CD8-positive, alpha-beta memory T cell (primary cell): ENCODE measurements at regions not wholly inside any gene's neighbourhood (a gene's known extent, or its start where the extent isn't known, plus 50 kb on each side); places are given as distances from the start of the nearest gene placed in this dataset.

Experiments
- CTCF ChIA-PET: fragments of 350-600 bp; sonication (Branson Sonifier 250); formaldehyde crosslinking; loops from one replicate; lab custom pipeline; 2021; ENCODE audit warnings: antibody characterized with exemption; lab: Charles Lee
- POLR2A ChIA-PET: fragments of 350-600 bp; sonication (Branson Sonifier 250); formaldehyde crosslinking; loops from one replicate; lab custom pipeline; 2021; ENCODE audit warnings: antibody characterized with exemption; lab: Charles Lee
- DNase-seq, 5 donors: peaks; one replicate each; pipeline versions ENCODE4 v3.0.0 to v3.0.0-alpha.2; 2020 to 2022; ENCODE audit warnings: mixed read lengths in 1 of 5
- H3K27ac ChIP-seq: one replicate; pipeline ENCODE4 v1.7.0; 2013; ENCODE audit warnings: low read depth, mild to moderate bottlenecking, low read length, moderate library complexity
- H3K27me3 ChIP-seq: 2 replicates; pipeline ENCODE4 v1.7.0; 2013; ENCODE audit warnings: low read length, mild to moderate bottlenecking; ENCODE audit not compliant: insufficient read depth, poor library complexity, severe bottlenecking
- H3K36me3 ChIP-seq: 2 replicates; pipeline ENCODE4 v1.7.0; 2013; ENCODE audit warnings: mild to moderate bottlenecking, low read length, moderate library complexity; ENCODE audit not compliant: insufficient read depth
- H3K4me1 ChIP-seq: 2 replicates; pipeline ENCODE4 v1.7.0; 2013; ENCODE audit warnings: mild to moderate bottlenecking, low read length, moderate library complexity; ENCODE audit not compliant: insufficient read depth
- H3K4me3 ChIP-seq: 2 replicates; pipeline ENCODE4 v1.7.0; 2013; ENCODE audit warnings: mild to moderate bottlenecking, low read length
- H3K9me3 ChIP-seq: 2 replicates; pipeline ENCODE4 v1.7.0; 2013; ENCODE audit warnings: mild to moderate bottlenecking, low read length
- H3K27ac Mint-ChIP-seq, 8 donors: one replicate each; pipeline ENCODE4 v1.8.0; 2020 to 2021; ENCODE audit warnings: mixed read lengths in 8 of 8, mild to moderate bottlenecking in 6 of 8, inconsistent platforms in 3 of 8, moderate library complexity in 3 of 8
- H3K27me3 Mint-ChIP-seq, 2 donors: one replicate each; pipeline ENCODE4 v1.8.0; 2020 to 2021; ENCODE audit warnings: mixed read lengths in 2 of 2, mild to moderate bottlenecking in 1 of 2, moderate library complexity in 1 of 2
- H3K36me3 Mint-ChIP-seq, 3 donors: one replicate each; pipeline ENCODE4 v1.8.0; 2020 to 2021; ENCODE audit warnings: mixed read lengths in 3 of 3, inconsistent platforms in 1 of 3, mild to moderate bottlenecking in 1 of 3
- H3K4me1 Mint-ChIP-seq, 3 donors: one replicate each; pipeline ENCODE4 v1.8.0; 2020 to 2021; ENCODE audit warnings: mixed read lengths in 3 of 3, inconsistent platforms in 1 of 3, mild to moderate bottlenecking in 1 of 3
- H3K4me3 Mint-ChIP-seq, 7 donors: one replicate each; pipeline ENCODE4 v1.8.0; 2020 to 2021; ENCODE audit warnings: mixed read lengths in 7 of 7, mild to moderate bottlenecking in 6 of 7, moderate library complexity in 4 of 7, inconsistent platforms in 2 of 7
- H3K9me3 Mint-ChIP-seq, 5 donors: one replicate each; pipeline ENCODE4 v1.8.0; 2020 to 2022; ENCODE audit warnings: mixed read lengths in 5 of 5, mild to moderate bottlenecking in 3 of 5, moderate library complexity in 2 of 5, inconsistent platforms in 1 of 5

- H3K4me3 ChIP-seq, result no peak overlapping the region
- no peak overlapping the region for H3K27ac Mint-ChIP-seq
- H3K4me1 ChIP-seq, result no peaks in the 10 kb centered on the region
- no peaks in the 10 kb centered on the region for H3K36me3 Mint-ChIP-seq
- peaks cover 0 to 2% of the 10 kb centered on the region in 2 donors for H3K27me3 Mint-ChIP-seq
- no peaks in the 10 kb centered on the region for H3K4me1 Mint-ChIP-seq
- H3K9me3 ChIP-seq, result no peaks in the 10 kb centered on the region
- DNase-seq, result no peak
- ChIA-PET CTCF (no interaction called here), POLR2A (no interaction called here)
- H3K36me3 ChIP-seq, result no peaks in the 10 kb centered on the region
- no peak overlapping the region for H3K4me3 Mint-ChIP-seq
- no peaks in the 10 kb centered on the region for H3K27me3 ChIP-seq
- no peak overlapping the region for H3K27ac ChIP-seq
- H3K9me3 Mint-ChIP-seq, result peaks cover 0 to 10% (median 5%) of the 10 kb centered on the region in 5 donors
Observed at GRCh38 chr7:54906963-54907362, 111.9 kb upstream of the EGFR start.

GRCh38 chr7:54907981-54908380 is 110.8 kb upstream of the EGFR start:
- Histone ChIP-seq H3K9me3 (no peaks in the 10 kb centered on the region), H3K36me3 (no peaks in the 10 kb centered on the region), H3K4me1 (no peaks in the 10 kb centered on the region), H3K27me3 (no peaks in the 10 kb centered on the region), H3K27ac (no peak overlapping the region), H3K4me3 (no peak overlapping the region)
- H3K9me3 Mint-ChIP-seq, result peaks cover 0 to 10% (median 5%) of the 10 kb centered on the region in 5 donors
- H3K36me3 Mint-ChIP-seq, result no peaks in the 10 kb centered on the region
- no peak overlapping the region for H3K27ac Mint-ChIP-seq
- peaks cover 0 to 2% of the 10 kb centered on the region in 2 donors for H3K27me3 Mint-ChIP-seq
- no peak overlapping the region for H3K4me3 Mint-ChIP-seq
- ChIA-PET CTCF (no interaction called here), POLR2A (no interaction called here)
- H3K4me1 Mint-ChIP-seq, result no peaks in the 10 kb centered on the region
- DNase-seq, result no peak

- H3K27me3 ChIP-seq, result no peaks in the 10 kb centered on the region
- POLR2A ChIA-PET, result no interaction called here
- Mint-ChIP-seq H3K36me3 (no peaks in the 10 kb centered on the region), H3K4me1 (no peaks in the 10 kb centered on the region), H3K27me3 (peaks cover 0 to 2% of the 10 kb centered on the region in 2 donors), H3K9me3 (peaks cover 0 to 10% (median 5%) of the 10 kb centered on the region in 5 donors), H3K27ac (no peak overlapping the region), H3K4me3 (no peak overlapping the region)
- CTCF ChIA-PET, result no interaction called here
- no peaks in the 10 kb centered on the region for H3K36me3 ChIP-seq
- H3K4me3 ChIP-seq, result no peak overlapping the region
- no peaks in the 10 kb centered on the region for H3K9me3 ChIP-seq
- no peak for DNase-seq
- no peak overlapping the region for H3K27ac ChIP-seq
- no peaks in the 10 kb centered on the region for H3K4me1 ChIP-seq
Observed at GRCh38 chr7:54908760-54909438, 109.9 kb upstream of the EGFR start.

GRCh38 chr7:54915870-54916598 is 102.8 kb upstream of the EGFR start:
- H3K27ac ChIP-seq, result no peak overlapping the region
- H3K27me3 Mint-ChIP-seq, result peaks cover 0 to 3% of the 10 kb centered on the region in 2 donors
- H3K4me3 Mint-ChIP-seq, result no peak overlapping the region
- ChIA-PET CTCF (no interaction called here), POLR2A (no interaction called here)
- no peak overlapping the region for H3K4me3 ChIP-seq
- no peak for DNase-seq
- H3K4me1 Mint-ChIP-seq, result no peaks in the 10 kb centered on the region
- no peaks in the 10 kb centered on the region for H3K36me3 ChIP-seq
- H3K9me3 Mint-ChIP-seq, result peaks cover 0 to 5% (median 0%) of the 10 kb centered on the region in 5 donors
- no peak overlapping the region for H3K27ac Mint-ChIP-seq
- H3K4me1 ChIP-seq, result no peaks in the 10 kb centered on the region
- H3K27me3 ChIP-seq, result no peaks in the 10 kb centered on the region
- no peaks in the 10 kb centered on the region for H3K9me3 ChIP-seq
- no peaks in the 10 kb centered on the region for H3K36me3 Mint-ChIP-seq

GRCh38 chr7:54917613-54918391 is 101.0 kb upstream of the EGFR start:
- no peak overlapping the region for H3K27ac ChIP-seq
- no peak overlapping the region for H3K4me3 Mint-ChIP-seq
- no peaks in the 10 kb centered on the region for H3K27me3 ChIP-seq
- peaks cover 0 to 5% of the 10 kb centered on the region in 2 donors for H3K27me3 Mint-ChIP-seq
- no peaks in the 10 kb centered on the region for H3K9me3 ChIP-seq
- no peaks in the 10 kb centered on the region for H3K36me3 ChIP-seq
- ChIA-PET CTCF (no interaction called here), POLR2A (no interaction called here)
- no peak overlapping the region for H3K27ac Mint-ChIP-seq
- H3K9me3 Mint-ChIP-seq, result peaks cover 0 to 10% (median 0%) of the 10 kb centered on the region in 5 donors
- no peaks in the 10 kb centered on the region for H3K36me3 Mint-ChIP-seq
- H3K4me1 Mint-ChIP-seq, result no peaks in the 10 kb centered on the region
- H3K4me3 ChIP-seq, result no peak overlapping the region
- no peaks in the 10 kb centered on the region for H3K4me1 ChIP-seq
- DNase-seq, result no peak

GRCh38 chr7:54921116-54921515 is 97.7 kb upstream of the EGFR start:
- peaks cover 0 to 9% (median 6%) of the 10 kb centered on the region in 5 donors for H3K9me3 Mint-ChIP-seq
- POLR2A ChIA-PET, result no interaction called here
- no peak for DNase-seq

GRCh38 chr7:54931532-54931931 is 87.3 kb upstream of the EGFR start:
- no peaks in the 10 kb centered on the region for H3K27me3 ChIP-seq
- H3K4me3 ChIP-seq, result no peak overlapping the region
- H3K9me3 ChIP-seq, result no peaks in the 10 kb centered on the region
- no peak overlapping the region for H3K4me3 Mint-ChIP-seq
- H3K36me3 Mint-ChIP-seq, result no peaks in the 10 kb centered on the region
- H3K4me1 ChIP-seq, result no peaks in the 10 kb centered on the region
- H3K27me3 Mint-ChIP-seq, result peaks cover 21 to 38% of the 10 kb centered on the region in 2 donors
- H3K4me1 Mint-ChIP-seq, result peaks cover 0 to 6% (median 2%) of the 10 kb centered on the region in 3 donors
- H3K36me3 ChIP-seq, result no peaks in the 10 kb centered on the region
- H3K27ac Mint-ChIP-seq, result no peak overlapping the region
- ChIA-PET CTCF (no interaction called here), POLR2A (no interaction called here)
- no peak for DNase-seq
- no peak overlapping the region for H3K27ac ChIP-seq
- H3K9me3 Mint-ChIP-seq, result peaks cover 9 to 32% (median 15%) of the 10 kb centered on the region in 5 donors

More at GRCh38 chr7:54921116-54921515, 97.7 kb upstream of the EGFR start:
- Mint-ChIP-seq H3K27ac (no peak overlapping the region), H3K36me3 (peaks cover 0 to 4% (median 0%) of the 10 kb centered on the region in 3 donors), H3K4me3 (no peak overlapping the region), H3K4me1 (no peaks in the 10 kb centered on the region), H3K27me3 (peaks cover 0 to 5% of the 10 kb centered on the region in 2 donors)
- H3K4me3 ChIP-seq, result no peak overlapping the region
- no peak overlapping the region for H3K27ac ChIP-seq
- H3K36me3 ChIP-seq, result no peaks in the 10 kb centered on the region
- H3K4me1 ChIP-seq, result no peaks in the 10 kb centered on the region
- H3K27me3 ChIP-seq, result no peaks in the 10 kb centered on the region
- no peaks in the 10 kb centered on the region for H3K9me3 ChIP-seq
- CTCF ChIA-PET, result no interaction called here
